ENCODE measurements at regions not wholly inside any gene's neighbourhood (a gene's known extent, or its start where the extent isn't known, plus 50 kb on each side); places are given as distances from the start of the nearest gene placed in this dataset.
A peak's percentile ranks its signal among the peaks of the same experiment; 100 is the strongest.
"Not testable (repeated sequence)": the region's sequence is repeated elsewhere in the genome, so short reads cannot be mapped to it uniquely, and the experiment has no call there.

DNA sequence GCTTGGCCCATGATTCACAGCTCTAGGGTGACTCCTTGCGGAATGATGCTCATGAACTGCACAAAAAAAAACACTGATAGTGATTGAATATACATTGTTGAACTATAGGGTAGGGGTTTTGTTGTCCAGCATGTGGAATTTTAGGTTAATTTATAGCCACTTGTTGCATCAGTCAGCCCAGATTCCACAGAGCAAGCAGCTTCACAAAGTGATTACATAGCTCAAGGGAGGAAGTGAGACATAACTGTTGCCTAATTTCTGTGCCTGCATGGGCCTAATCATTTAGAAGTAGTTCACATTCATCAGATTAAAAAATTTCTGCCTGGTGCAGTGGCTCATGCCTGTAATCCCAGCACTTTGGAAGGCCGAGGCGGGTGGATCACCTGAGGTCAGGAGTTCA, 142.2 kb upstream of the ZNF722 start:
- DNase-seq: not testable (repeated sequence)

DNA sequence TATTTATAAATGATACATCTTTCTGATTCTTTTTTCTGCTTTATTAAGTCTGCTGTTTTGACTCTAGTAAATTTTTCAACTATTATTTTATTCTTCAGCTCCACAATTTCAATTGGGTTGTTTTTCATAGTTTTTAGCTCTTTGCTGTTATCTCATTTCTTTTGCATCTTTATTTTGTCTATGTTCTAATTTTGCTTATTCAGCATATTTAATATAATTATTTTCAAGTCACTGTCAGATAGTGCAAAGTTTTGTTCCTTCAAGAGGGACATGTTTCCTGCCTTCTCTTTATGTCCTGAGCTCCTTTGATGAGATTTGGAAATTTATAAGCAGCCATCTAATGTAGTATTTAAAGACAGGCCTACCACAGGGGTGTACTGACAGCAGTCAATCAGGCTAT, 131.5 kb upstream of the ZNF722 start:
- no peak for DNase-seq

DNA sequence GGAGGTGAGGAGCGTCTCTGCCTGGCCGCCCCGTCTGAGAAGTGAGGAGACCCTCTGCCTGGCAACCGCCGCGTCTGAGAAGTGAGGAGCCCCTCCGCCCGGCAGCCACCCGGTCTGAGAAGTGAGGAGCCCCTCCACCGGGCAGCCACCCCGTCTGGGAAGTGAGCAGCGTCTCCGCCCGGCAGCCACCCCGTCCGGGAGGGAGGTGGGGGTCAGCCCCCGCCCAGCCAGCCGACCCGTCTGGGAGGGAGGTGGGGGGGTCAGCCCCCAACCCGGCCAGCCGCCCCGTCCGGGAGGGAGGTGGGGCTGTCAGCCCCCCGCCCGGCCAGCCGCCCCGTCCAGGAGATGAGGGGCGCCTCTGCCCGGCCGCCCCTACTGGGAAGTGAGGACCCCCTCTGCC, 124.4 kb upstream of the ZNF722 start:
- not testable (repeated sequence) for DNase-seq

DNA sequence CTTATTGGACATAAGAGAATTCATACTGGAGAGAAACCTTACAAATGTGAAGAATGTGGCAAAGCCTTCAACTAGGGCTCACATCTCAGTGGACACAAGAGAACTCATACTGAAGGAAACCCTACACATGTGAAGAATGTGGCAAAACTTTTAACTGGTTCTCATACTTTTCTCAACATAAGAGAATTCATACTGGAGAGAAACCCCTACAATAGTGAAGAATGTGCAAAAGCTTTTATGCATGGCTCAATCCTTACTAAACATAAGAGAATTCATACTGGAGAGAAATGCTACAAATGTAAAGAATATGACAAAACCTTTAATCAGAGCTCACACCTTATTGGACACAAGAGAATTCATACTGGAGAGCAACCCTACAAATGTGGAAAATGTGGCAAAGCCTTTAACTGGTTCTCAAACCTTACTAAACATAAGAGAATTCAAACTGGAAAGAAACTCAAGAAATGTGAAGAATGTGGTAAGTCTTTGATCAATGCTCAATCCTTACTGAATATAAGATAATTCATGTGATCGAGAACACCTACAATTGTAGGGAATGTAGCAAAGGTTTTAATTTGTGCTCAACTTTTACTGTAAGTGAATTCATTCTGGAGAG, 121.8 kb upstream of the ZNF722 start:
- DNase-seq: no peak

DNA sequence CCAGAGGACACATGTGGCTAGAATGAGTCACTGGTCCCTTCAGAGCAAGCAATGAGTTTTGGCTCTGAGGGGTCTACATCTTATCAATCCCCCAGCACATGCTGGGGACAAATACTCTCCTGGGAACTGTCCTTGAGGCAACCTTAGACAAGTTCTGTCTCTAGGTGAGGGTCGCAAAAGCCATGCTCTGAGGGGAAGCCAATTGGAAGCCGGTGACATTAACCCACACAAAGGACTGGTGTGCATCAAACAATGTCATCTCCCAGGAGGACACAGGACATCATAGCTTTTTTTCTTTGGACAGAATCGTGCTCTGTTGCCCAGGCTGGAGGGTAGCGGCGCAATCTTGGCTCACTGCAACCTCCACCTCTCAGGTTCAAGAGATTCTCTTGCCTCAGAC, 111.6 kb upstream of the ZNF722 start:
- no peak for DNase-seq

DNA sequence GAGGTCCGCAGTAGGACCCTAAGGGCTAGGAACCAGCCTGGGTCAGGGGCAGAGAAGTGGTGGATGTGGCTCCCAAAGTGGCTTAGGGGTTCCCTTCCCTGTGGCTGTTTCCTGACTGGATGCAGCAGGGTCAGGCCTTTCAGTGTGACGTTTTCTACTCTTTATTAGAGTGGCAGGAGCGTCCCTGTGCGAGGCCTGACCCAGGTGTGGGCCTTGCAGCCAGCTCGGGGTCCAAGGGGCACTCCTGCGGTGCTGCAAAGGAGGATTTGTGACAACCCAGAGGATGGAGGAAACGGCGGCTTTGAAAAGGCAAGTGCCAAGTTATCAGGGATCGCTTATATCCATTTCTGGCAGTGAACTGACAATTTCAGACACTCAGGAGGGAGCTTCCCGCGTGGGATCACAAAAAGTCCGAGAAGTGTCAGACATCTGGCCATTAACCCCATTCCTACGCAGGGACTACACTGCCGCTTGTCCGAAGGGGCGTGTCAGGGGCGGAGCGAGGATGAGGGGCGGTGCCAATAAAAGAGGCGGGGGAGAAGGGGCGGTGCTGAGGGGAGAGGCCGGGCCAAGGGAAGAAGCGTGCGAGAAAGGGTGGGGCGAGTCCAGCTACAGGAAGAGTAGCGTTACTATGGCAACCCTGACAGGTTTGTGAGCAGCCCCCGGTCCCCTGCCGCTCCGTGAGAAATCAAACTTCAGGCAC, 98.8 kb upstream of the ZNF722 start:
- peak; percentile 42 for DNase-seq

DNA sequence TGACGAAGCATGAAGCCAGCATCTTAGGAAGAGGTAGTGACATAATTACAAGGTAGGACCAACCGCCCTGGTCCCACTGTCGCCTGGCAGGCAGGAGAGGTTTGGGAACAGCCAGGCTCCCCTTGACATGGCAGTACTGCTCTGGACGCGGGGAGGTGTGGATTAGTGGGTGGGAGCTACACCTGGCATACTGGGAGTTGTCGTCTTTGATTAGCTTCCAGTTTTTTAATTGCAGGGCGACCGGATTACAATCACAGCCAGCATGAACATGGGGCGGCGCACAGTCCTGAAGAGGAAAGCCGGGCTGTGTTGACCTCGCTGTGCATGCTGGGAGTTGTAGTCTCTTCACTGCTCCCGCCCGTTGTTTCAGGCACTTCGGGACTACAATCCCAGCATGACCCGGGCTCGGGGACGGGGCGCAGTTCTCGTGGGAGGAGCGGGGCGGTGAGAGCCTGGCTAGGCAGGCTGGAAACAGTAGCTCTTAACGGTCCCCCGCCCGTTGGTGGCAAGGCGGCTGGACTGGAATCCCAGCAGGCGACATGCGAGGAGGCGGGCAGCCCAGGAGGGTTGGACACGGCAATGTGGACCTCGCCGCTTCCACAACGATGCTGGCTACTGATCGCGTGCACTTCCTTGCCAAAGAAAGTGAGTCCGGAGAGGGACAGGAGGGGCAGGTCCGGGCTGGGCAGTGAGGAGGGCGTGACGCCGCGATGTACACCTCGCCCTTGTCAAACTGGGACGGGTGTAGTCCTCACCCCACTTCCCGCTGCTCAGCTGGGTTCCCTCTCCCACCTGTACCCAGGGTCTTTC, 98.0 kb upstream of the ZNF722 start:
- DNase-seq: peak; percentile 83

DNA sequence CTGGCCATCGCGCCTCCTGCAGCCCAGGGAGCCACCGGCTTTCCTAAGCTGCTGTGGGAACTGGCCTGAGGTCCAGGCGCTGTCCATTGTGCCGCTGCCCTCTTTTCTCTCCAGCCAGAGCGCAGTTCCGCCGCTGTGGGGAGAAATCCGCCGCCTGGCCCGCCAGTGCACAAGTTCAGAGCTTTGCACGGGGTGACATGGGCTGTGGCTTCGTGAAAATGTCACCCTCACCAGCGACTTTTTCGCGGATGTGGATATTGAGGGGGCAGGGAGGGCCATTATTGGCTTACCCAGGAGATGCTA, 97.5 kb upstream of the ZNF722 start:
- not testable (repeated sequence) for DNase-seq

DNA sequence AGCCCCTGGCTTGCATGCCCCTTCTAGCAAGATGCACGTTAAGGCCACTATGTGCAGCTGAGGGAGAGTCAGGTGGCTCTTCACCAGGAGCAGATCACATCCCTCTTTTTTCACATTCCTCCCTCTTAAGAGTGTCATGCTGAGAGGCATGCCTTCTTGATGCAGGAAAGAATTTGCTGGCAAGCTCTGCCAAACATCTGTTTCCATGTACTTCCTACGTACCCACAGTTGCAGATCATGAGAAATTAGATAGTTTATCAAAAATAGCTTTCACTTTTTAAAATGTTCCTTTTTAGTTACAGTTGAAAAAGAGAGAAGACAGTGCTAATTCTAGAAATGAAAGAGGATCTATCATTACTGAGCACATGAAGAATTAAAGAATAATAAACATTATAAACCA, 79.7 kb upstream of the ZNF722 start:
- no peak for DNase-seq

DNA sequence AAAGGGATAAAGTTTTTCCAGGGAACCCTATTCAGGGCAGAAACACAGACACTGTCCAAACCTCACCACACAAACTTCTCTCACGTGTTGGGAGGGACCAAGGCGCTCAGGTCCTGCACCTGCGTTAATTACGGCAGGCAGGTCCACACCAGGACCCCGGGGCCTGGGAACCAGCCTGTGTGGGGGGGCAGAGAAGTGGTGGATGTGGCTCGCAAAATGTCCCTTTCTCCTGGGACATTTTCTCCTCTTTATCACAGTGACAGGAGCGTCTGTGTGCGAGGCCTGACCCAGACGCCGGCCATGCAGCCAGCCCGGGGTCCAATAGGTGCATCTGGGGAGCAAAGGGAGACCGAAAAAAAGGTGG, 73.4 kb upstream of the ZNF722 start:
- peak; percentile 0 for DNase-seq

DNA sequence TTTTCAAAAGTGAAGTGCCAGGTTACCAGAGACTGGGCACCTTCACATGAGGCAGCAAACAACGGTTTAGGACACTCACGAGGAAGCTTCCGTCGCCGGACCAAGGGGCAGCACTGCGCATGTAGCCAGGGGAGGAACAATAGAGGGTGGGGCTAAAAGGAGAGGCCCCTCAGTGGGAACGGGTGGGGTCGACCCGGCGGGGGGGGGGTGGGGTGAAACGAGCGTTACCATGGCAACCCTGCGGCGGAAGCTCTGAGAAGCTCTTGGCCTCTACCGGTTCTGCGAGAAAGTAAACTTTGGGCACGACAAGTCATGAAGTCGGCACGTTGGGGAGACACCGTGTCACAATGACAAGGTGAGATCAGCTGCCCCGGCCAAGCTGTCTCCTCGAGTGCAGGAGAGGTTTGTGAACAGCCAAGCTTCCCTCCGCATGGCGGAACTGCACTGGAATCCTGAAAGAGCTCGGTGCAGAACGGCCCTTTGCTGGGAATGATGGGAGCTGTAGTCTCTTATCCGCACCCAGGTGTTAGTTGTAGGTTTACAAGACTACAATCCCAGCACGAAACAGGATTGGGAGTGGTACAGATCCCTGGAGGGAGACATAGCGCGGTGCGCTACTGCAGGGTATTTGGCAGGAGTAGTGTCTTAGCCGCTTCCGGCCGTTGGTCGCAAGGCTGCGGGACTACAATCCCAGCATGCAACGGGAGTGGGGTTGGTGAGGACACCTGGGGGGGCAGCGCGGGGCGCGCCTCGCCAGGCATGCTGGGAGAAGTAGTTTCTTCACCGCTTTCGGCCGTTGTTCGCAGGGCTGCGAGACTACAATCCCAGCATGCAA, 72.8 kb upstream of the ZNF722 start:
- DNase-seq: peak; percentile 84

DNA sequence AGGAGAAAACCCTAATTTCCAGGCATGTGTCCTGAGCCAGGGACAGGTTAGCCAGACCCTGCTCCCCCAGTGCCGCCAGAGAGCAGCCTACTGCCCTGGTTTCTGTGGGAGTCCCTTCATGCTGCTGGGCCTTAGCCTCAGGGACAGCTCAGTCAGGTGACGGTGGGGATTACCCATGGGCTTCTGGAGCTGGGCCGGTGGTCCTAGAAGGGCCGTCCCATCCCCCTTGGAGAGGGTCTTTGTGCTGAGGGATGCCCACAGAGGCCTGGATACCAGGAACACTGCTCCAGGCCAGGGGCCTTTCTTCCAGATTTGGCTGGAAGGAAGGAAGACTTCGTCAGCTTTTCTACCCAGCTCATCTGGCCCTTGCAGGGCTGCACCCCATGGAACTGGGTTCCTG, 71.4 kb upstream of the ZNF722 start:
- DNase-seq: no peak

DNA sequence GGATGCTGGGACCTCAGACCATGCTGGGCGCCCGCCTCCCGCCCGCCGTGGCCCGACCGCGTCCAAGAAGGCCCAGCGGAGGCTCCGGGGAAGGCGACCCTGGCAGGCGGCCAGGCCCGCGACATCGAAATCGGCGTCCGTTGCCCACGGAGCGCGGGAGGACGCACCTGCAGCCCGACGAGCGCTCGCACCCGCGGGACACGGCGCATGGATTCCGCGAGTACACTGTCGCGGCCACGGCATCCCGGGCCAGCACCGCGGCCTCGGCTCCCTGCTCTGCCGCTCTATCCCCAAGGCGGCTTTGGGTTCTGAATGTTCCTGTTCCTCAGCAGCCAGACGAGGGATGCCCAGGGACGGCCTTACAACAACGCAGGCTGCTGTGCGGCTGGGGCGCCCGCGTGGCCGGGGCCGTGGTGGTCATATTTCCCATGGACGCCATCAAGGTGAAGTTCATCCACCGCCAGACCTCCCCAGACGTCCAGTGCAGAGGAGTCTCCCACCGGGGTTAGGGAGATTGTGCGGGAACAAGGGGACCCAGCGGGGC, 67.5 kb upstream of the ZNF722 start:
- no peak for DNase-seq

DNA sequence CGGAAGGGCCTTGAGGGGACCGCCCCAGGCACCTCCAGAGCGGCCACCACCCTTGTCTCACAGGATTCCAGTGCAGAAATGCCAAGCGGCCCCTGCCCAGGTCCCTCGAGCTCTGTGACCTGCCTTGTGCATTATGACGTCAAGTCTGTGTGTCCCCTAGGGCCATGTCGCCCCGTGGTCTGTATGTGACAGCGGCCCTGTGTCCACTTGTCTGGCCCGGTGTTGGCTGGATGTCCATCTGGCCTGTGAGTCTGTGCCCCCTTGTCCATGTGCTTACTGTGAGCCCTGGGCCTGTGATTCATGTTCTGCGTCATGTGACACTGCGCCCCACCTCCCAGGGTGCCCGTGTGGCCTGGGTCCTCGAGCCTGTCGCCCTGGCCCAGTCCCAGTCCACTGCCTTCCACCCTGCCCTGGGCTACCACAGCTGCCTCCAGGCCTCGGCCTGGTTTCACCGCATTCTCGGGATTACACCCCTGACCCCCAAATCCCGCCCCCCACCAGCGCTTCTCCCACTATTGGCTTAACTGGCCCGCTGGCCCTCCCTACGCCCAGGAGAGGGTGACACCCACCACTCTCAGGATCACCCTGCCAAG, 66.6 kb upstream of the ZNF722 start:
- no peak for DNase-seq
